ENCODE measurements at regions not wholly inside any gene's neighbourhood (a gene's known extent, or its start where the extent isn't known, plus 50 kb on each side); places are given as distances from the start of the nearest gene placed in this dataset.

- no peak for TF ChIP-seq CTCF (IDR thresholded peaks at IDR 0.05)
- no peak for TF ChIP-seq POLR2A (IDR thresholded peaks at IDR 0.05)
Measured at GRCh38 chr5:26388976-26389375, 649.4 kb downstream of the CDH9 start.

All from heart left ventricle (tissue), 13 donors.